ENCODE measurements at regions not wholly inside any gene's neighbourhood (a gene's known extent, or its start where the extent isn't known, plus 50 kb on each side); places are given as distances from the start of the nearest gene placed in this dataset.
A peak's percentile ranks its signal among the peaks of the same experiment; 100 is the strongest.

DNA sequence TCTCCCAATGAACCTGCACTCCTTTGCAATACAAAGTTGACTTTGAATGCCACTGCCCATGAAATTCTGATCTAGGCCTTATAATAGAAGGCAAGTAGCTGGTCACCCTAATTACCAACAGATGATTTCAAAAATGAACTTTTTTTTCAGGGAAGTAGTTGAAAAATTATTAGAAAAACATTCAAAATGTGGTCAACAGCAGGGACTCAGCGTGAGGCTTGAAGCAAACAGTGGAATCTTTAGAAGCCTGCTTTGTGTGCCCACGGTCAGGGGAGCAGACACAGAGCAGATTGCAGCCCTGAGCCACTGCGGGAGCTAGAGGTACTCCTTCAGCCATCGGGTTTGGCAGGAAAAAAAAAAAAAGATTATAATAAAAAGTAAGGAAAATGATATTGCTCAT lies 87.1 kb upstream of the HEY2 start:
- DNase-seq: no peak

DNA sequence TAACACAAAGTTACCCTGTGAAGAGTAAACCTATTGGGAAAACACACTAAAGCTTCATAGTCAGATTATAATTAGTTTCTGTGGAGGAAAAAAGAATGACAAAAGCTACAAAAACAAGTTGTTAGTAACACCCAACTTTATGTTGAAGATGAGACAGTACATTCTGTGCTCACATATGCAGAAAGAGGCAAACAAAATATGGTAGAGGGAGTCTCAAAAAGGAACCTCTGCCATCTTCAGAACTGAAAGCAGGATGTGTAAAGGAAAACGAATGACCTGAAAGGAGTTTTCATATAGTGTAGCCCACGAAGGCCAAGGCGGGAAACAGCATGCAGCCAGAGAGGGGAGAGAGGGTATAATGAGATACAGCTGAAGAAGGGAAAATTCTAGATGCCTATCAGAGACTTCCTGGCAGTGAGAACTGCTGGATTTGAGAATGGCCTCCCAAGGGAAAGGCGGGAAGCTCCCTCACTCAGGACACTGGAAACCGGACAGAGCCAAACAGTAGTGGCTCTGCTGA lies 84.1 kb upstream of the HEY2 start:
- no peak for DNase-seq

DNA sequence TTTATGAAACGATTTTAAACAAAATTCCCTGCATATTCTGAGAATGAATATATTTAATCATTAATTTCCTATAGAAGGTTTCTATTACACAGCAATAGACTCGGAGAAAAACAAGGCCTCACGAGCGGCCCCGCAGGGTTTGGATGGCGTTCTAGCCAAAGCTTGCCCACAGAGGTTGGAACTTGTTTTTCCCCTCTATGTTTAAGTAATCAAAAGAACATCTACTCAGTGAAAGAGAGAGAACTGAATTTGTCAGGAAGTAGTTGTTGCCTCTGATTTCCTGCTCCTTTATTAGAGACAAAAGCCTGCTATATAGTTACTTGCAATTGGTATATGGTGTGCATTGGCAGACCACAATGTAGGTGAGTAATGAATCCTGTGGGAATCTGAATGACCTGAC lies 82.1 kb upstream of the HEY2 start:
- no peak for DNase-seq

DNA sequence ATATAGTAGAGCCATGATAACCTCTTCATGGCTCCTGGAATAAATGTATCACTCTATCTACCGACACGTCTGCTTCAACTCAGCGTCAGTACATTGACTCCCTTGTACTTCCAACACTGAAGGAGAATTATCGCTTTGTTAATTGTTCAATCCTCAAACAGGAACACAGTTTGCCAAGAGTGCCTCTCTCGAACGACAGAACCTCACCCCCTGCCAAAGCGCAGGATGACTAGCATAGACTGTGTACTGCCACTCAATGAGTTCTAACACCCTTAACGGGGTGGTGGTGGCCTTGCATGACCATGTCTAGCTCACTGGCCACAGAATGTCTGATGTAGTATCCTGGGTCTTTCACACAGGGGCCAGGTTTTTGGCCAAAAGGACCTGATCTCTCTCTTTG lies 81.4 kb upstream of the HEY2 start:
- DNase-seq: peak; percentile 15

DNA sequence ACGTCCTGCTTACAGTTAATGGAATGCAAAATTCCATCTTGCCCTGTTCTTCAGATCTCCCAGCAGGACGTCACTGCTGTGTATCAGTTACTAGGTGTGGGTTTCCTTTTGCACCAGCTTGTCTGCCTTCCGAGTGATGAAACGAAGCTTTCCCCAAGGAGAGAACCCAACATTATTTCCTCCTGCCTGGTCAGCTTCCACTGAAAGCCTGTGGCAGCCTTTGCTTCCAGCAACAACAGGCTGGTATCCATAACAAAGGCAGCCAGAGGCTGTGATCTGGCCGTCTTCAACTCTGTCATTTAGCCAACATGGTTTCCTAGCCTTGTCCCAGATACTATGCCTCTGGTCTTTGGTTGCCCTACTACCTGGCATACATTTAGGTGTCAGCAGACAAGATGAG lies 78.9 kb upstream of the HEY2 start:
- no peak for DNase-seq

DNA sequence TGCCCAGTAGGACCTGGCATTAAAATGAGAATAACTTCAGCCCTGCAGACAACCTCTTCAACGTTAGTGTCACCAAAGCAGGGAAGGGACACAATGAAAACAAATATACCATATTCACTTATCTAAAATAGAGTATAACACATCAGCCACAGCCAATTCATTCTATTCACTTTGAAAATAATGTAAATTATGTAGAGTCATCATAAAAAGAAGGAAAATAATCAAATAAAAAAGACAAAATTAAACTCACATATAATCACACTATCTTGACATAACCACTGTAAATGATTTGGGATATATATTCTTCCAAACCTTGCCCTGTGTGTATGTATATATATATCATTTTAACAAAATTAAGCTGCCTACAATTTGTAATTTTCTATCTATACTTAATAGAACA lies 78.1 kb upstream of the HEY2 start:
- DNase-seq: no peak

DNA sequence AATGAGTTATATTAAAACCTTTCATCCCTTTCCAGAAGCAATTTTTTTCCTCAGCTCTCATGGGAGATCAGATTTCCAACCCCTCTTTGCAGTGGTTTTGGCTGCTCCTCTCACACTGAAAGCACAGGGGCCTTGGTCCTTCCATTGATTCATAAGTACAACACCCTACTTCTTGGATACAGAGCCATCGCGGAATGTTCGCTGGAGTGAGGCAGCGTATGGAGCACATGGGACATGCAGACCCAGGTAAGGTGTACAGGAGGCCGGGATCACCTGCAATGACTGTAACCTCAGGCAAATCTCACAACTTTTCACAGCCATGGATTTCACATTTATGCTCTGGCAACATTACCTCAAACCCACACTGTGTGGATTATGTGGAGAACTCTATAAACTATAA lies 75.2 kb upstream of the HEY2 start:
- no peak for DNase-seq

DNA sequence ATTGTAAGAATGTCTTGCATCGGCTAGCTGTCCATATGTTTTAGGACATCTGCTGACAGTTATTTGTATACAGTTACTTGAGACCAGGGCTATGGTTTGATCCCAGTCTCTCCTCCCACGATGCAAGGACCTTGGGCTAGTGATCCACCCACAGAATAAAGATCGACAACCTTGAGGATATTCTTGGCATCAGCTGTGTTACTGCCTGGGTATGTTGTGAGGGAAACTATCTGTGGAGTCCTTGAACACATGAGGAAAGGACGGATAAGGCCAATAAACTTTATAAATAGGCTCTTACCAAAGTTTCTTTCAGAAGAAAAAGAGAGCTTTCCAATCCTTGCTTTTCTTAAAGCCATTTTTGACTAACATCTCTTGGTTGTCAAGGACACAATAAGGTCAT lies 70.8 kb upstream of the HEY2 start:
- no peak for DNase-seq

DNA sequence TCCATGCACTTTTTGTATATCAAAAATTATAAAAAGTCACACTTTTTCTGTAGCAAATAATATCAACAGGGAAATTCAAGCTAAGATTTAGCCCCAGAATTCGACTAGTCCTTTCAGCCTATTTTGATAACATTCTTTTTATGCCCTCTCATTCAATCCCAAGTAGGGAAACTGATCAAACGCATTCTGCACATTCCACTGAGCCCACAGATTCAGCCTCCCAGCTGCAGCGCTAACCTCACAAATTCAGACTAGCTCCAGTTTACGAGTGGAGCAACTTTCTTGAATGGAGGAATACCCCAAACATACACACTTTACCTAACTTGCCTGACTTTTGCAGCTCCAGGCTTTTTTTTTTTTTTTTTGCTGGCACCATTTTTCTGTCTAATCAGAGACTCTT lies 70.3 kb upstream of the HEY2 start:
- no peak for DNase-seq

DNA sequence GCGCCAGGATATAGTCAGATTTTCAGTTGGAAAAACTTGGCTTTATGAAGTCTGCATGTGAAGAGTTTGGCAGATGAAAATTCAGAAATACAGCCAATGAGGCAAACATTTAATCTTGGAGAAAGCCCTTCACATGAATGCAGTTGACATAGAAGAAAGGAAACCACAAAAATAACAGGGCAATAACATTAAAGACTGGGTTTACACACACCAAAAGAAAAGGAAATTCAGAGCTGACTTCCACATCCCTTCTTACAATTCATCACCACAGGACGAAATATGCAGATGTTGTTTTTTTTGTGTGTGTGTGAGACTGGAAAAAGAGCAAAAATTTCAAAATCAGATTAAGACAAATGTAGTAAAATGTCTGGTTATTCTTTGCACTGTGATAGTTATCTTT lies 69.8 kb upstream of the HEY2 start:
- no peak for DNase-seq

DNA sequence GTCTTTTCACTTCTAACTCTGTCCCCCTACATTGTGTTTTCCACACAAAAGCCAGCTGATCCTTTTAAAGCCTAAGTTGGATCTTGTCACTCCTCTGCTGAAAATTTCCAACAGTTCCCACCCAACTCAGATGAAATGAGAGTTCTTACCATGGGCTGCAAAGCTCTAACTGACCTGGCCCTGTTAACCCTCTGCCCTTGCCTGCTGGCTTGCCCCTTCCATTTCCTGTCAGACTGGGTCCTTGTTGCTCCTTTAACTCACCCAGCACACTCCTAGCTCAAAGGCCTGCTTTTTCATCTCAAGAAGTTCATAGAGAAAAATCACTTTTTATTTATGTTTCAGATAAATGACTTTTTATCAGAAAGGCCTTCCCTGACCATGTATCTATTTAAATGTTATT lies 66.5 kb upstream of the HEY2 start:
- DNase-seq: no peak

DNA sequence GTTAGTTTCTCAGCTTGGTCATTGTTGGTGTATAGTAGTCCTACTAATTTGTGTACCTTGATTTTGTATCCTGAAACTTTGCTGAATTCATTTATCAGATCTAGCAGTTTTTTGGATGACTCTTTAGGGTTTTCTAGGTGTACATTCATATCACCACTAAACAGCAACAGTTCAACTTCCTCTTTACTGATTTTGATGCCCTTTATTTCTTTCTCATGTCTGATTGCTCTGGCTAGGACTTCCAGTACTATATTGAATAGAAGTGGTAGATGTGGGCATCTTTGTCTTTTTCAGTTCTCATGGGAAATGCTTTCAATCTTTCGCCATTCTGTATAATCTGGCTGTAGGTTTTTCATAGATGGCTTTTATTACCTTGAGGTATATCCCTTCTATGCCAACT lies 61.3 kb upstream of the HEY2 start:
- no peak for DNase-seq

DNA sequence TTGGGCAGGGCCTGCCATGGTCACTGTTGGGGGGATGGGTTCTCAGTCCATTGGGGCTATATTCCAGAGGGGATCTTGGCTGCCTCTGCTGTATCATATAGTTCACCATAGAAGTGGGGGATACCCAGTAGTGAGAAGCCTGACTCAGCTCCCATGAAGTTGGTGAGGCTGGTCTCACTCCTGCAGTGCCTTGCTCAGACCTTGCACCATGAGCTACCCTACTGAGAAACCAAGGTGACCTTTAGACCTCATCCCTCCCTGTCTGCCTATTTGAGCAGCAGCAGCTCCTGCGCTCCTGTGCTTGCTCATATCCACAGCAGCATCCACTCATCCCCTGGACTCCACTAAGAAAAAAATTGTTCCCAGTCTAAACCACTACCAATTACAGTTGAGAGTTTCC lies 56.0 kb upstream of the HEY2 start:
- no peak for DNase-seq

DNA sequence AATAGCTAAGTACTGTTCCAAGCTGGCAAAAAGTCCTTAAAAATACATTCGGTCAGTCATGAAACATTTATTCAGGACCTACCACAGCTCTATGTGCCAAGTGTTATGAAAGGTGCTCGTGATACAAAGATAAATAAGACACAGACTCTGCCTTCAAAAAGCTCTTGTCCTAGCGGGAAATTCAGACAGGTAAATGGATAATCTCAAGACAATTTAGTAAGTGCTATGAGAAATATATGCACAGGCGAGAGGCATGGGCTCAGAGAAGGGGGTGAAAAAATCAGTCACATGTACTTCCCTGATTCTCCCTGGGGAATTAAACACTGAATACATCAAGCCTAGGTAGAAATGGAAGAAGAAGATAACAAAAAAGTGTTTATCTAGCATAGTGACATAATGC lies 49.8 kb upstream of the HEY2 start:
- DNase-seq: no peak

All from NCI-H774 (cell line).